SK-N-SH (cell line): ENCODE measurements at regions not wholly inside any gene's neighbourhood (a gene's known extent, or its start where the extent isn't known, plus 50 kb on each side); places are given as distances from the start of the nearest gene placed in this dataset.

ENCODE experiments used
- CTCF ChIA-PET: fragments of 300-600, 350-600 bp; formaldehyde crosslinking; extraction: SDS; loops from one replicate; lab custom pipeline; 2021; lab: Yijun Ruan, JAX
- POLR2A ChIA-PET: fragments of 350-600 bp; sonication (Branson Sonifier 250); formaldehyde crosslinking; extraction: SDS; loops from one replicate; lab custom pipeline; 2020; ENCODE audit warnings: antibody characterized with exemption, inconsistent platforms; lab: Yijun Ruan, JAX
- DNase-seq: peaks from one replicate; pipeline ENCODE4 v3.0.0; 2012
- H2AFZ ChIP-seq: fragments of 200-600 bp; sonication (generic); 2 replicates; pipeline ENCODE4 v1.8.1; 2016; ENCODE audit warnings: antibody characterized with exemption, mild to moderate bottlenecking, low read depth
- H3F3A ChIP-seq: fragments of 200-600 bp; sonication (generic); replicated peaks from 2 replicates; pipeline ENCODE3; 2016; ENCODE audit warnings: antibody characterized with exemption, mild to moderate bottlenecking; ENCODE audit not compliant: insufficient read depth
- H3K27ac ChIP-seq, 2 experiments: fragments of 200-500 bp in 1 of 2; fragments of 200-600 bp in 1 of 2; sonication (Bioruptor generic) in 1 of 2; sonication (generic), shearing (Covaris generic) in 1 of 2; 2 replicates each; pipeline versions ENCODE4 v1.5.1 to v1.6.1; 2014 to 2016; ENCODE audit warnings: low read depth in 2 of 2, inconsistent platforms in 1 of 2, low read length in 1 of 2, mild to moderate bottlenecking in 1 of 2, mixed read lengths in 1 of 2
- H3K27me3 ChIP-seq: fragments of 200-600 bp; sonication (generic), shearing (Covaris generic); 2 replicates; pipeline ENCODE4 v1.6.1; 2016; ENCODE audit warnings: mixed run types; ENCODE audit not compliant: insufficient read depth
- H3K36me3 ChIP-seq, 2 experiments: fragments of 200-500 bp in 1 of 2; fragments of 200-600 bp in 1 of 2; sonication (Bioruptor generic) in 1 of 2; sonication (generic) in 1 of 2; replicated peaks in 1 of 2; 2 replicates each; pipeline versions ENCODE3 to v1.5.1; 2014 to 2016; ENCODE audit warnings: low read length in 1 of 2, mild to moderate bottlenecking in 1 of 2; ENCODE audit not compliant: insufficient read depth in 2 of 2, control insufficient read depth in 1 of 2
- H3K4me1 ChIP-seq, 2 experiments: fragments of 200-500 bp in 1 of 2; fragments of 200-600 bp in 1 of 2; sonication (Bioruptor generic) in 1 of 2; sonication (generic), shearing (Covaris generic) in 1 of 2; 2 replicates each; pipeline versions ENCODE4 v1.5.1 to v1.6.1; 2014 to 2016; ENCODE audit warnings: low read depth in 1 of 2, low read length in 1 of 2, mixed run types in 1 of 2; ENCODE audit not compliant: insufficient read depth in 2 of 2, control insufficient read depth in 1 of 2
- H3K4me2 ChIP-seq: fragments of 200-600 bp; sonication (generic), shearing (Covaris generic); 2 replicates; pipeline ENCODE4 v1.6.1; 2017; ENCODE audit warnings: mixed run types
- H3K4me3 ChIP-seq, 2 experiments: fragments of 200-500 bp in 1 of 2; fragments of 200-600 bp in 1 of 2; sonication (Bioruptor generic) in 1 of 2; sonication (generic), shearing (Covaris generic) in 1 of 2; 2 replicates each; pipeline versions ENCODE4 v1.5.1 to v1.8.1; 2014 to 2016; ENCODE audit warnings: low read depth in 2 of 2, inconsistent platforms in 1 of 2, low read length in 1 of 2, mild to moderate bottlenecking in 1 of 2, mixed read lengths in 1 of 2, moderate library complexity in 1 of 2
- H3K79me2 ChIP-seq: fragments of 200-600 bp; sonication (generic); 2 replicates; pipeline ENCODE4 v1.8.1; 2017; ENCODE audit warnings: mild to moderate bottlenecking; ENCODE audit not compliant: insufficient read depth
- H3K9ac ChIP-seq: fragments of 200-600 bp; sonication (generic); 2 replicates; pipeline ENCODE4 v1.6.1; 2017; ENCODE audit warnings: mixed run types
- H3K9me2 ChIP-seq: fragments of 200-600 bp; sonication (generic); 2 replicates; pipeline ENCODE4 v1.6.1; 2017; ENCODE audit warnings: mixed run types
- H3K9me3 ChIP-seq: fragments of 200-600 bp; sonication (generic); 2 replicates; pipeline ENCODE4 v1.6.1; 2017; ENCODE audit warnings: mixed run types, mild to moderate bottlenecking, moderate library complexity
- H4K20me1 ChIP-seq: fragments of 200-600 bp; sonication (generic); 2 replicates; pipeline ENCODE4 v1.6.1; 2017; ENCODE audit warnings: mild to moderate bottlenecking, mixed run types; ENCODE audit not compliant: insufficient read depth
- ELF1 ChIP-seq: IDR thresholded peaks from 2 replicates; pipeline ENCODE4 v1.4.0; 2012
- EP300 ChIP-seq, 2 experiments: IDR thresholded peaks; 2 replicates each; pipeline versions ENCODE4 v1.4.0 to v1.6.1; 2012; ENCODE audit warnings: borderline replicate concordance in 1 of 2, low read depth in 1 of 2, low read length in 1 of 2
- FOXJ3 ChIP-seq: sonication (generic); formaldehyde crosslinking; IDR thresholded peaks from 2 replicates; pipeline ENCODE4 v1.5.1; 2020; ENCODE audit warnings: mild to moderate bottlenecking, missing genetic modification reagents
- FOXM1 ChIP-seq: IDR thresholded peaks from 2 replicates; pipeline ENCODE4 v1.4.0; 2012; ENCODE audit warnings: low read depth, mild to moderate bottlenecking
- MXI1 ChIP-seq: IDR thresholded peaks from 2 replicates; pipeline ENCODE4 v1.6.1; 2012; ENCODE audit warnings: mild to moderate bottlenecking, low read depth, low read length, improper control_type of control experiment
- POLR2AphosphoS5 ChIP-seq: IDR thresholded peaks from 2 replicates; pipeline ENCODE4 v1.6.1; 2012; ENCODE audit warnings: low read depth, low read length
- RFX5 ChIP-seq: IDR thresholded peaks from 2 replicates; pipeline ENCODE4 v1.6.1; 2012; ENCODE audit warnings: mild to moderate bottlenecking, improper control_type of control experiment, low read length
- RXRA ChIP-seq: IDR thresholded peaks from 2 replicates; pipeline ENCODE4 v1.4.0; 2012; ENCODE audit warnings: low read depth, mild to moderate bottlenecking, borderline replicate concordance
- SMC3 ChIP-seq: IDR thresholded peaks from 2 replicates; pipeline ENCODE4 v1.6.1; 2012; ENCODE audit warnings: low read depth, low read length, improper control_type of control experiment
- TAF1 ChIP-seq: IDR thresholded peaks from 2 replicates; pipeline ENCODE4 v1.6.1; 2012; ENCODE audit warnings: low read depth, mild to moderate bottlenecking, low read length, moderate library complexity, borderline replicate concordance
- TCF12 ChIP-seq: IDR thresholded peaks from 2 replicates; pipeline ENCODE4 v1.4.0; 2012
- TEAD4 ChIP-seq: IDR thresholded peaks from 2 replicates; pipeline ENCODE4 v1.4.0; 2012; ENCODE audit warnings: mild to moderate bottlenecking, borderline replicate concordance; ENCODE audit not compliant: insufficient read depth
- USF1 ChIP-seq: IDR thresholded peaks from 2 replicates; pipeline ENCODE4 v1.4.0; 2012; ENCODE audit warnings: low read depth, borderline replicate concordance
- USF2 ChIP-seq: fragments of 150-350 bp; IDR thresholded peaks from 2 replicates; pipeline ENCODE4 v1.6.1; 2017; ENCODE audit warnings: antibody characterized with exemption, low read length, low read depth, borderline replicate concordance
- WGBS: methylation state at CpG from one replicate; pipeline ENCODE4 v1.1.6; 2017; ENCODE audit warnings: low lambda C conversion rate; 5-methylcytosine and 5-hydroxymethylcytosine counted together
- TF ChIP-seq, protein P1 (sequence below): IDR thresholded peaks from 2 replicates; pipeline ENCODE4 v1.4.0; 2012; ENCODE audit warnings: low read depth, borderline replicate concordance
- TF ChIP-seq, protein P2 (sequence below): IDR thresholded peaks from 2 replicates; pipeline ENCODE4 v1.6.1; 2012; ENCODE audit warnings: mild to moderate bottlenecking, low read depth, low read length, moderate library complexity

DNA sequence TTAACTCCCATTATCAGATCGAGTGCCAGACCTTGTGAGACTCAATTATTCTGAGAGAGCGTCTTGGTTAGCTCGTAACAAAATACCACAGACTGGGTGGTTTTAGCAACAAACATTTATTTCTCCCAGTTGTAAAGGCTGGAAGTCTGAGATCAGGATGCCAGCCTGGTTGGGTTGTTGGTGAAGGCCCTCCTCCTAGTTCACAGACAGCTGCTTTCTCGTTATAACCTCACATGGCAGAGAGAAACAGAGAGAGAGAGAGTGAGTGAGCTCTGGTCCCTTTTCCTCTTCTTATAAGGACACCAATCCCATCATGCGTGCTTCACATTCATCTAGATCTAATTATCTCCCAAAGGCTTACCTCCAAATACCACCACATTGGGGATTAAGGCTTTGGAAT, 114.2 kb upstream of the SLC24A2 start:
- no peak overlapping the region for H3K27ac ChIP-seq
- H3K27me3 ChIP-seq, result no peaks in the 10 kb centered on the region
- no peak overlapping the region for H3K4me3 ChIP-seq
- H3K9ac ChIP-seq, result no peak overlapping the region
- ChIA-PET CTCF (interaction anchor here (1.3 kb wide), 1 partner anchor 439 kb away, joined by 3 read pairs; no protein-coding TSS in a partner anchor), POLR2A (no interaction called here)
- TF ChIP-seq MXI1, result no peak
- H3F3A ChIP-seq, result no peaks in the 10 kb centered on the region
- H3K9me3 ChIP-seq, result no peaks in the 10 kb centered on the region
- no peaks in the 10 kb centered on the region for H3K4me1 ChIP-seq
- H2AFZ ChIP-seq, result no peak overlapping the region
- H3K9me2 ChIP-seq, result no peaks in the 10 kb centered on the region
- no peaks in the 10 kb centered on the region for H4K20me1 ChIP-seq
- 23% methylated on average over 5 of the region's 5 CpGs for WGBS
- DNase-seq, result no peak
- no peaks in the 10 kb centered on the region for H3K79me2 ChIP-seq
- no peak overlapping the region for H3K4me2 ChIP-seq
- no peaks in the 10 kb centered on the region for H3K36me3 ChIP-seq

DNA sequence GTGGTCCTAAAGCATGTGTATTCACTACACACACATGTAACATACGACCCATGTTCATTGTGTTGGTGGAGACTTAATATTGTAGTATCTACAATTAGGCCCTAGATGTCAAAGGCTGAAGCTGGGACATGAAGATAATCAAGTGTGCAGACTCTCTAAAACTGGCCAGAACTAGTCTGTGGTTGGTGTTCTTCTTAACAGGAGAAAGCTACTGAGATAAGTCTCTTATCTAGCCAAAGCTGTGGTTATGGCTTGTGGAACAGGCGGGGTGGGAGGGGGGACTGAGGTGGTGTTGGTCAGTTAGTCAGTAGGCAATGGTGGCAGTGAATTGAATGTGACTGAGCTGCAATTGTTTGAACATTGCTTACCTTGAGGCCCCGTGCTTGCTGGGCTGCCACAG, 112.7 kb upstream of the SLC24A2 start:
- no peaks in the 10 kb centered on the region for H3K4me1 ChIP-seq
- POLR2A ChIA-PET, result no interaction called here
- TF ChIP-seq TEAD4 (no peak), TCF12 (no peak), TAF1 (no peak), FOXM1 (no peak), RFX5 (no peak), EP300 (IDR thresholded peaks at IDR 0.05; ENCODE audit: borderline replicate concordance in 1 of 2, low read depth in 1 of 2, low read length in 1 of 2) (no peak), FOXJ3 (CRISPR knock-in tag) (no peak)
- TF ChIP-seq, protein P1, sequence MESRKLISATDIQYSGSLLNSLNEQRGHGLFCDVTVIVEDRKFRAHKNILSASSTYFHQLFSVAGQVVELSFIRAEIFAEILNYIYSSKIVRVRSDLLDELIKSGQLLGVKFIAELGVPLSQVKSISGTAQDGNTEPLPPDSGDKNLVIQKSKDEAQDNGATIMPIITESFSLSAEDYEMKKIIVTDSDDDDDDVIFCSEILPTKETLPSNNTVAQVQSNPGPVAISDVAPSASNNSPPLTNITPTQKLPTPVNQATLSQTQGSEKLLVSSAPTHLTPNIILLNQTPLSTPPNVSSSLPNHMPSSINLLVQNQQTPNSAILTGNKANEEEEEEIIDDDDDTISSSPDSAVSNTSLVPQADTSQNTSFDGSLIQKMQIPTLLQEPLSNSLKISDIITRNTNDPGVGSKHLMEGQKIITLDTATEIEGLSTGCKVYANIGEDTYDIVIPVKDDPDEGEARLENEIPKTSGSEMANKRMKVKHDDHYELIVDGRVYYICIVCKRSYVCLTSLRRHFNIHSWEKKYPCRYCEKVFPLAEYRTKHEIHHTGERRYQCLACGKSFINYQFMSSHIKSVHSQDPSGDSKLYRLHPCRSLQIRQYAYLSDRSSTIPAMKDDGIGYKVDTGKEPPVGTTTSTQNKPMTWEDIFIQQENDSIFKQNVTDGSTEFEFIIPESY, result no peak
- TF ChIP-seq, all 33 proteins: peak for 0
- Histone ChIP-seq H3K9me3 (no peaks in the 10 kb centered on the region), H3K4me3 (no peak overlapping the region), H3K27ac (no peak overlapping the region), H2AFZ (no peak overlapping the region), H3K27me3 (no peaks in the 10 kb centered on the region), H4K20me1 (no peaks in the 10 kb centered on the region), H3K4me2 (no peak overlapping the region), H3K9me2 (no peaks in the 10 kb centered on the region), H3K79me2 (no peaks in the 10 kb centered on the region), H3K36me3 (no peaks in the 10 kb centered on the region), H3K9ac (no peak overlapping the region), H3F3A (no peaks in the 10 kb centered on the region)
- 6% methylated on average over 3 of the region's 3 CpGs for WGBS
- CTCF ChIA-PET, result no interaction called here
- no peak for DNase-seq

- WGBS, result 21% methylated on average over 1 of the region's 1 CpG
- CTCF ChIA-PET, result interaction anchor here (1.2 kb wide), 1 partner anchor 1215 kb away, joined by 3 read pairs; no protein-coding TSS in a partner anchor
- TF ChIP-seq USF1, result no peak
- no peak for TF ChIP-seq FOXM1
- no peak for TF ChIP-seq ELF1
- TF ChIP-seq RXRA, result no peak
- no peak for TF ChIP-seq SMC3
- TF ChIP-seq, protein P2, sequence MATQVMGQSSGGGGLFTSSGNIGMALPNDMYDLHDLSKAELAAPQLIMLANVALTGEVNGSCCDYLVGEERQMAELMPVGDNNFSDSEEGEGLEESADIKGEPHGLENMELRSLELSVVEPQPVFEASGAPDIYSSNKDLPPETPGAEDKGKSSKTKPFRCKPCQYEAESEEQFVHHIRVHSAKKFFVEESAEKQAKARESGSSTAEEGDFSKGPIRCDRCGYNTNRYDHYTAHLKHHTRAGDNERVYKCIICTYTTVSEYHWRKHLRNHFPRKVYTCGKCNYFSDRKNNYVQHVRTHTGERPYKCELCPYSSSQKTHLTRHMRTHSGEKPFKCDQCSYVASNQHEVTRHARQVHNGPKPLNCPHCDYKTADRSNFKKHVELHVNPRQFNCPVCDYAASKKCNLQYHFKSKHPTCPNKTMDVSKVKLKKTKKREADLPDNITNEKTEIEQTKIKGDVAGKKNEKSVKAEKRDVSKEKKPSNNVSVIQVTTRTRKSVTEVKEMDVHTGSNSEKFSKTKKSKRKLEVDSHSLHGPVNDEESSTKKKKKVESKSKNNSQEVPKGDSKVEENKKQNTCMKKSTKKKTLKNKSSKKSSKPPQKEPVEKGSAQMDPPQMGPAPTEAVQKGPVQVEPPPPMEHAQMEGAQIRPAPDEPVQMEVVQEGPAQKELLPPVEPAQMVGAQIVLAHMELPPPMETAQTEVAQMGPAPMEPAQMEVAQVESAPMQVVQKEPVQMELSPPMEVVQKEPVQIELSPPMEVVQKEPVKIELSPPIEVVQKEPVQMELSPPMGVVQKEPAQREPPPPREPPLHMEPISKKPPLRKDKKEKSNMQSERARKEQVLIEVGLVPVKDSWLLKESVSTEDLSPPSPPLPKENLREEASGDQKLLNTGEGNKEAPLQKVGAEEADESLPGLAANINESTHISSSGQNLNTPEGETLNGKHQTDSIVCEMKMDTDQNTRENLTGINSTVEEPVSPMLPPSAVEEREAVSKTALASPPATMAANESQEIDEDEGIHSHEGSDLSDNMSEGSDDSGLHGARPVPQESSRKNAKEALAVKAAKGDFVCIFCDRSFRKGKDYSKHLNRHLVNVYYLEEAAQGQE, result no peak
- no peak for TF ChIP-seq POLR2AphosphoS5
- no peak for TF ChIP-seq TCF12
- no peak for TF ChIP-seq USF2
These were observed 107.3 kb upstream of the SLC24A2 start for GRCh38 chr9:19896161-19896560.

More at GRCh38 chr9:19896161-19896560, 107.3 kb upstream of the SLC24A2 start:
- Histone ChIP-seq H3K27me3 (no peaks in the 10 kb centered on the region), H3K9me3 (no peaks in the 10 kb centered on the region), H3K27ac (no peak overlapping the region), H3K9me2 (no peaks in the 10 kb centered on the region), H3K79me2 (no peaks in the 10 kb centered on the region), H3F3A (no peaks in the 10 kb centered on the region), H3K4me2 (no peak overlapping the region), H3K4me3 (no peak overlapping the region), H3K4me1 (no peaks in the 10 kb centered on the region), H4K20me1 (no peaks in the 10 kb centered on the region), H3K9ac (no peak overlapping the region), H2AFZ (no peak overlapping the region), H3K36me3 (no peaks in the 10 kb centered on the region)
- DNase-seq, result no peak
- POLR2A ChIA-PET, result no interaction called here
